Endodermal cell (in vitro differentiated cells): ENCODE measurements at regions not wholly inside any gene's neighbourhood (a gene's known extent, or its start where the extent isn't known, plus 50 kb on each side); places are given as distances from the start of the nearest gene placed in this dataset.

Experiments
- DNase-seq: peaks from one replicate; pipeline ENCODE4 v3.0.0-alpha.2; 2017
- H3K27ac ChIP-seq: 2 replicates; pipeline ENCODE4 v1.5.1; 2013; ENCODE audit warnings: mild to moderate bottlenecking, low read depth, low read length, moderate library complexity
- H3K27me3 ChIP-seq: 2 replicates; pipeline ENCODE4 v1.6.1; 2013; ENCODE audit warnings: mild to moderate bottlenecking, low read length, moderate library complexity; ENCODE audit not compliant: insufficient read depth, control insufficient read depth, poor library complexity, severe bottlenecking
- H3K36me3 ChIP-seq: 2 replicates; pipeline ENCODE4 v1.7.0; 2013; ENCODE audit warnings: mild to moderate bottlenecking, low read length, moderate library complexity; ENCODE audit not compliant: control insufficient read depth, insufficient read depth
- H3K4me1 ChIP-seq: one replicate; pipeline ENCODE4 v1.7.0; 2013; ENCODE audit warnings: low read length; ENCODE audit not compliant: control insufficient read depth, insufficient read depth
- H3K4me3 ChIP-seq: 2 replicates; pipeline ENCODE4 v1.5.1; 2013; ENCODE audit warnings: mild to moderate bottlenecking, low read length, moderate library complexity
- H3K9ac ChIP-seq: 2 replicates; pipeline ENCODE4 v1.6.1; 2013; ENCODE audit warnings: mild to moderate bottlenecking, low read length, moderate library complexity; ENCODE audit not compliant: poor library complexity, severe bottlenecking; ENCODE audit errors: extremely low read depth
- H3K9me3 ChIP-seq: 2 replicates; pipeline ENCODE4 v1.6.1; 2013; ENCODE audit warnings: mild to moderate bottlenecking, low read length, moderate library complexity; ENCODE audit not compliant: control insufficient read depth
- H3K27ac Mint-ChIP-seq: 2 replicates; pipeline ENCODE4 v1.8.0; 2020; ENCODE audit warnings: mixed read lengths
- H3K27me3 Mint-ChIP-seq: 2 replicates; pipeline ENCODE4 v1.8.0; 2021; ENCODE audit warnings: mild to moderate bottlenecking, mixed read lengths; ENCODE audit not compliant: insufficient read depth
- H3K36me3 Mint-ChIP-seq: 2 replicates; pipeline ENCODE4 v1.8.0; 2020; ENCODE audit warnings: low read depth, mixed read lengths
- H3K4me1 Mint-ChIP-seq: 2 replicates; pipeline ENCODE4 v1.8.0; 2020; ENCODE audit warnings: mixed read lengths
- H3K4me3 Mint-ChIP-seq: 2 replicates; pipeline ENCODE4 v1.8.0; 2020; ENCODE audit warnings: mild to moderate bottlenecking, moderate library complexity, mixed read lengths
- H3K9me3 Mint-ChIP-seq: 2 replicates; pipeline ENCODE4 v1.8.0; 2020; ENCODE audit warnings: mild to moderate bottlenecking, mixed read lengths
- WGBS, 2 experiments: methylation state at CpG; one replicate each; pipeline versions ENCODE4 v1.1.5 to v1.1.7; 2013; ENCODE audit warnings: missing lambda C conversion rate in 2 of 2, mixed read lengths in 1 of 2; ENCODE audit not compliant: insufficient coverage in 1 of 2, insufficient read length in 1 of 2; 5-methylcytosine and 5-hydroxymethylcytosine counted together
- TF ChIP-seq, protein P1 (sequence below): fragments of 200-600 bp; sonication (generic); conservative IDR thresholded peaks from 2 replicates; pipeline ENCODE4 v1.5.0; 2021; ENCODE audit warnings: antibody characterized with exemption, mild to moderate bottlenecking

DNA sequence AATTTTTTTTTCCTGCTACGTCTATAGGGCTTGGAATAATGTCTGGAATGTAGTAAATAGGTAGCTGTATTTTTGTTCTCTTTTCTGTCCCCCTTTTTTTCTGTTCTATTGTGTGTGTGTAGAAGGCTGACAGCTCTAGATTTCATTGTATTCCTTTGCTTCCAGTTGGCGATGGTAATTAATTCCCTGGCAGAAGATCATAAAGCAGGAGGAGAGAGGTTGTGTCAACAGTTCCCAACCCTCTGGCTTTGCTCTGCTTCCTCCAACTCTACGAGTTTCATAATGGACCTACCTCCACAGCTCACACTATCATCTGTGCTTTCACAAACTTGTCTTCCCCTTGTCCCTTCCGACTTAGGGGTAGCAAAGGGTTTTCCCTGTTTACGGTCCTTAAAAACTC is 117.9 kb upstream of the CDH18 start:
- H3K36me3 Mint-ChIP-seq = no peaks in the 10 kb centered on the region
- H3K27me3 Mint-ChIP-seq = no peaks in the 10 kb centered on the region
- Histone ChIP-seq H3K9ac (no peak overlapping the region), H3K4me3 (no peak overlapping the region), H3K36me3 (no peaks in the 10 kb centered on the region), H3K4me1 (no peaks in the 10 kb centered on the region), H3K9me3 (no peaks in the 10 kb centered on the region), H3K27me3 (no peaks in the 10 kb centered on the region), H3K27ac (no peak overlapping the region)
- H3K27ac Mint-ChIP-seq = no peak overlapping the region
- H3K4me3 Mint-ChIP-seq = no peak overlapping the region
- TF ChIP-seq, protein P1, sequence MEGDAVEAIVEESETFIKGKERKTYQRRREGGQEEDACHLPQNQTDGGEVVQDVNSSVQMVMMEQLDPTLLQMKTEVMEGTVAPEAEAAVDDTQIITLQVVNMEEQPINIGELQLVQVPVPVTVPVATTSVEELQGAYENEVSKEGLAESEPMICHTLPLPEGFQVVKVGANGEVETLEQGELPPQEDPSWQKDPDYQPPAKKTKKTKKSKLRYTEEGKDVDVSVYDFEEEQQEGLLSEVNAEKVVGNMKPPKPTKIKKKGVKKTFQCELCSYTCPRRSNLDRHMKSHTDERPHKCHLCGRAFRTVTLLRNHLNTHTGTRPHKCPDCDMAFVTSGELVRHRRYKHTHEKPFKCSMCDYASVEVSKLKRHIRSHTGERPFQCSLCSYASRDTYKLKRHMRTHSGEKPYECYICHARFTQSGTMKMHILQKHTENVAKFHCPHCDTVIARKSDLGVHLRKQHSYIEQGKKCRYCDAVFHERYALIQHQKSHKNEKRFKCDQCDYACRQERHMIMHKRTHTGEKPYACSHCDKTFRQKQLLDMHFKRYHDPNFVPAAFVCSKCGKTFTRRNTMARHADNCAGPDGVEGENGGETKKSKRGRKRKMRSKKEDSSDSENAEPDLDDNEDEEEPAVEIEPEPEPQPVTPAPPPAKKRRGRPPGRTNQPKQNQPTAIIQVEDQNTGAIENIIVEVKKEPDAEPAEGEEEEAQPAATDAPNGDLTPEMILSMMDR = no peak
- WGBS, 2 experiments = 85 to 90% methylated on average over 3 to 5 of the region's 5 CpGs
- H3K4me1 Mint-ChIP-seq = peaks cover 30% of the 10 kb centered on the region
- no peaks in the 10 kb centered on the region for H3K9me3 Mint-ChIP-seq
- no peak for DNase-seq

DNA sequence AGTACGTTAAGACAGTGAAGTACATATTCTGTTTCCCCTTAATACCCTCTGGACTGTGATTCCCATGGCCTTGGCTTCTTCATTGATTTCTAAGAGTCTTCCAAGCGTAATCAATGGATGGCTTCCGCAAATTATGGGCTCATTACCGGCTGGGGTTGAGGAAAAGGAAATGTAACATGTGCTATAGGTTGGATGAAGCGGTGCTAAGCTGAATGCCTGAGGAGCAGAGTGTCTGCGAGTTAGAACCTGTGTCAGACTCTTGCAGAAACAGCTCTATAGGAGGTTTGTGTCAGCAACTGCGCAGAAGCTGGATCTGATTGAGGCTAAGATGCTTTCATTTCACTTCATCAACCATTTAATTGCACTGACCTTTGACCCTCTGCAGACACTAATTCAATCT is 114.3 kb upstream of the CDH18 start:
- Histone ChIP-seq H3K27ac (no peak overlapping the region), H3K27me3 (no peaks in the 10 kb centered on the region), H3K36me3 (no peaks in the 10 kb centered on the region), H3K4me3 (no peak overlapping the region), H3K9ac (no peak overlapping the region), H3K9me3 (no peaks in the 10 kb centered on the region), H3K4me1 (no peaks in the 10 kb centered on the region)
- TF ChIP-seq, protein P1 = no peak
- no peak overlapping the region for H3K4me3 Mint-ChIP-seq
- H3K27ac Mint-ChIP-seq = no peak overlapping the region
- no peaks in the 10 kb centered on the region for H3K36me3 Mint-ChIP-seq
- no peaks in the 10 kb centered on the region for H3K9me3 Mint-ChIP-seq
- peaks cover 18% of the 10 kb centered on the region for H3K4me1 Mint-ChIP-seq
- no peaks in the 10 kb centered on the region for H3K27me3 Mint-ChIP-seq
- DNase-seq = no peak
- 91 to 100% methylated on average over 4 to 7 of the region's 7 CpGs for WGBS, 2 experiments

DNA sequence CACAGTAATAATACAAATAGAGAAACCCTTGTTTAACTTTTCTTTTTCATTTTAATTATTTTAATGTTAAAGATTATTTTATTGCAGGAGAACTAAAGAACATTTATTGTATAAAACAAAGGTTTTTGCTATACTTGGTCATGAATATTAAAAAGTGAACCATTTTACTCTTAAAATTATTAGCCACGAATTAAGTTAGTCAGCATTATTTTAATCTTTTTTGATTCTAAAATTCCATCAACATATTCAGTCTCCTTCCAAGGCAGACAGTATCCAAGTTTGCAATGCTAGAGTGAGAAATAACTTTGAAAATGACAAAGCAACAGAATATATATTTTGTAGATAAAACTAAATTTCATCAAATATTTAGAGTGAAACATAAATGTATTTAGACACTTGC is 110.7 kb upstream of the CDH18 start:
- Histone ChIP-seq H3K27ac (no peak overlapping the region), H3K4me1 (no peaks in the 10 kb centered on the region), H3K9me3 (no peaks in the 10 kb centered on the region), H3K9ac (no peak overlapping the region), H3K27me3 (no peaks in the 10 kb centered on the region), H3K36me3 (no peaks in the 10 kb centered on the region), H3K4me3 (no peak overlapping the region)
- Mint-ChIP-seq H3K27me3 (no peaks in the 10 kb centered on the region), H3K9me3 (no peaks in the 10 kb centered on the region), H3K36me3 (no peaks in the 10 kb centered on the region), H3K27ac (no peak overlapping the region), H3K4me3 (no peak overlapping the region), H3K4me1 (peaks cover 11% of the 10 kb centered on the region)
- DNase-seq = no peak
- TF ChIP-seq, protein P1 = no peak
- whole genome bisulfite sequencing, 2 experiments = 82% methylated on average over 1 of the region's 1 CpG; no CpG with 5 or more reads in 1 of the 2 experiments
